HepG2 (cell line): ENCODE measurements at regions not wholly inside any gene's neighbourhood (a gene's known extent, or its start where the extent isn't known, plus 50 kb on each side); places are given as distances from the start of the nearest gene placed in this dataset.

ENCODE experiments used
- EHMT2 ChIP-seq: fragments of 200-600 bp; sonication (generic); IDR thresholded peaks from 2 replicates; pipeline ENCODE4 v1.7.0; 2017; ENCODE audit warnings: antibody characterized with exemption, low read depth, low read length, borderline replicate concordance
- EZH2 ChIP-seq: conservative IDR thresholded peaks from 2 replicates; pipeline ENCODE4 v1.6.1; 2012; ENCODE audit warnings: mild to moderate bottlenecking, low read depth, low read length, moderate library complexity
- FOXK2 ChIP-seq: fragments of 450-650 bp; IDR thresholded peaks from 2 replicates; pipeline ENCODE4 v1.6.1; 2016
- NR3C1 ChIP-seq: sonication (generic); formaldehyde crosslinking; IDR thresholded peaks from 2 replicates; pipeline ENCODE4 v1.4.0; 2020; ENCODE audit warnings: missing genetic modification reagents
- POLR2A ChIP-seq, 2 experiments: IDR thresholded peaks; 2 replicates each; pipeline ENCODE4 v1.6.1; 2011; ENCODE audit warnings: low read depth in 2 of 2, low read length in 2 of 2, mild to moderate bottlenecking in 1 of 2, moderate library complexity in 1 of 2; ENCODE audit not compliant: insufficient read depth in 1 of 2
- SMAD1 ChIP-seq: sonication (generic); formaldehyde crosslinking; IDR thresholded peaks from 2 replicates; pipeline ENCODE4 v1.4.0; 2020; ENCODE audit warnings: missing genetic modification reagents, low read depth, mild to moderate bottlenecking, borderline replicate concordance
- SRF ChIP-seq: IDR thresholded peaks from 2 replicates; pipeline ENCODE4 v1.6.1; 2011; ENCODE audit warnings: mild to moderate bottlenecking, low read depth, low read length, moderate library complexity
- TRIM24 ChIP-seq: sonication (generic); formaldehyde crosslinking; IDR thresholded peaks from 2 replicates; pipeline ENCODE4 v1.8.0; 2022; ENCODE audit warnings: mild to moderate bottlenecking, missing genetic modification reagents
- TF ChIP-seq, protein P1 (sequence below): sonication (generic); formaldehyde crosslinking; IDR thresholded peaks from 2 replicates; pipeline ENCODE4 v1.5.0; 2020; ENCODE audit warnings: mild to moderate bottlenecking, missing genetic modification reagents, moderate library complexity
- TF ChIP-seq, protein P2 (sequence below): sonication (generic); formaldehyde crosslinking; conservative IDR thresholded peaks from 2 replicates; pipeline ENCODE4 v1.4.0; 2020; ENCODE audit warnings: missing genetic modification reagents
- TF ChIP-seq, protein P3 (sequence below): IDR thresholded peaks from 2 replicates; pipeline ENCODE4 v1.4.0; 2020; ENCODE audit warnings: mild to moderate bottlenecking, missing genetic modification reagents

DNA sequence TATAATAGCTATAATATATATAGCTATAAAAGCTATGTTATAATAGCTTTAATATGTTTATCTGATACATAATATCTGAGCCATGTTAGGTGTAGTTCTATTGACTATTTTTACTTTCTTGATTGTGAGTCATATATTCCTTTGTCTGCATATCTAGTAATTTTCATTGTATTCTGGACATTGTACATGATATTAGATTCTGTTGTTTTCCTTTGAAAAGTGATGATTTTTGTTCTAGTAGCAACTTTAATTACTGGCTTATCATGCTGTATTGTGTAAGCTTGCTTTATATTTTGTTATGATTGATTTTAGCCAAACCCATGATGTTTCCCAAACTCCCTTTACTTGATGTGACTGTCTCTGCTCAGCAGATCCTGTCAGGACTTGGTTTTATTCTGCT lies 125.7 kb upstream of the TCF4 start:
- TF ChIP-seq, protein P1, sequence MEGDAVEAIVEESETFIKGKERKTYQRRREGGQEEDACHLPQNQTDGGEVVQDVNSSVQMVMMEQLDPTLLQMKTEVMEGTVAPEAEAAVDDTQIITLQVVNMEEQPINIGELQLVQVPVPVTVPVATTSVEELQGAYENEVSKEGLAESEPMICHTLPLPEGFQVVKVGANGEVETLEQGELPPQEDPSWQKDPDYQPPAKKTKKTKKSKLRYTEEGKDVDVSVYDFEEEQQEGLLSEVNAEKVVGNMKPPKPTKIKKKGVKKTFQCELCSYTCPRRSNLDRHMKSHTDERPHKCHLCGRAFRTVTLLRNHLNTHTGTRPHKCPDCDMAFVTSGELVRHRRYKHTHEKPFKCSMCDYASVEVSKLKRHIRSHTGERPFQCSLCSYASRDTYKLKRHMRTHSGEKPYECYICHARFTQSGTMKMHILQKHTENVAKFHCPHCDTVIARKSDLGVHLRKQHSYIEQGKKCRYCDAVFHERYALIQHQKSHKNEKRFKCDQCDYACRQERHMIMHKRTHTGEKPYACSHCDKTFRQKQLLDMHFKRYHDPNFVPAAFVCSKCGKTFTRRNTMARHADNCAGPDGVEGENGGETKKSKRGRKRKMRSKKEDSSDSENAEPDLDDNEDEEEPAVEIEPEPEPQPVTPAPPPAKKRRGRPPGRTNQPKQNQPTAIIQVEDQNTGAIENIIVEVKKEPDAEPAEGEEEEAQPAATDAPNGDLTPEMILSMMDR (CRISPR knock-in tag) = no peak
- TF ChIP-seq, protein P2, sequence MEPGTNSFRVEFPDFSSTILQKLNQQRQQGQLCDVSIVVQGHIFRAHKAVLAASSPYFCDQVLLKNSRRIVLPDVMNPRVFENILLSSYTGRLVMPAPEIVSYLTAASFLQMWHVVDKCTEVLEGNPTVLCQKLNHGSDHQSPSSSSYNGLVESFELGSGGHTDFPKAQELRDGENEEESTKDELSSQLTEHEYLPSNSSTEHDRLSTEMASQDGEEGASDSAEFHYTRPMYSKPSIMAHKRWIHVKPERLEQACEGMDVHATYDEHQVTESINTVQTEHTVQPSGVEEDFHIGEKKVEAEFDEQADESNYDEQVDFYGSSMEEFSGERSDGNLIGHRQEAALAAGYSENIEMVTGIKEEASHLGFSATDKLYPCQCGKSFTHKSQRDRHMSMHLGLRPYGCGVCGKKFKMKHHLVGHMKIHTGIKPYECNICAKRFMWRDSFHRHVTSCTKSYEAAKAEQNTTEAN = no peak
- TF ChIP-seq EHMT2 = no peak
- no peak for TF ChIP-seq POLR2A (IDR thresholded peaks at IDR 0.05; ENCODE audit: insufficient read depth in 1 of 2, low read depth in 2 of 2, low read length in 2 of 2)
- no peak for TF ChIP-seq TRIM24
- TF ChIP-seq EZH2 = no peak
- no peak for TF ChIP-seq FOXK2
- TF ChIP-seq SRF = no peak
- no peak for TF ChIP-seq NR3C1
- TF ChIP-seq, protein P3, sequence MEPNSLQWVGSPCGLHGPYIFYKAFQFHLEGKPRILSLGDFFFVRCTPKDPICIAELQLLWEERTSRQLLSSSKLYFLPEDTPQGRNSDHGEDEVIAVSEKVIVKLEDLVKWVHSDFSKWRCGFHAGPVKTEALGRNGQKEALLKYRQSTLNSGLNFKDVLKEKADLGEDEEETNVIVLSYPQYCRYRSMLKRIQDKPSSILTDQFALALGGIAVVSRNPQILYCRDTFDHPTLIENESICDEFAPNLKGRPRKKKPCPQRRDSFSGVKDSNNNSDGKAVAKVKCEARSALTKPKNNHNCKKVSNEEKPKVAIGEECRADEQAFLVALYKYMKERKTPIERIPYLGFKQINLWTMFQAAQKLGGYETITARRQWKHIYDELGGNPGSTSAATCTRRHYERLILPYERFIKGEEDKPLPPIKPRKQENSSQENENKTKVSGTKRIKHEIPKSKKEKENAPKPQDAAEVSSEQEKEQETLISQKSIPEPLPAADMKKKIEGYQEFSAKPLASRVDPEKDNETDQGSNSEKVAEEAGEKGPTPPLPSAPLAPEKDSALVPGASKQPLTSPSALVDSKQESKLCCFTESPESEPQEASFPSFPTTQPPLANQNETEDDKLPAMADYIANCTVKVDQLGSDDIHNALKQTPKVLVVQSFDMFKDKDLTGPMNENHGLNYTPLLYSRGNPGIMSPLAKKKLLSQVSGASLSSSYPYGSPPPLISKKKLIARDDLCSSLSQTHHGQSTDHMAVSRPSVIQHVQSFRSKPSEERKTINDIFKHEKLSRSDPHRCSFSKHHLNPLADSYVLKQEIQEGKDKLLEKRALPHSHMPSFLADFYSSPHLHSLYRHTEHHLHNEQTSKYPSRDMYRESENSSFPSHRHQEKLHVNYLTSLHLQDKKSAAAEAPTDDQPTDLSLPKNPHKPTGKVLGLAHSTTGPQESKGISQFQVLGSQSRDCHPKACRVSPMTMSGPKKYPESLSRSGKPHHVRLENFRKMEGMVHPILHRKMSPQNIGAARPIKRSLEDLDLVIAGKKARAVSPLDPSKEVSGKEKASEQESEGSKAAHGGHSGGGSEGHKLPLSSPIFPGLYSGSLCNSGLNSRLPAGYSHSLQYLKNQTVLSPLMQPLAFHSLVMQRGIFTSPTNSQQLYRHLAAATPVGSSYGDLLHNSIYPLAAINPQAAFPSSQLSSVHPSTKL = no peak
- TF ChIP-seq SMAD1 (CRISPR knock-in tag) = no peak
